Stomach smooth muscle (tissue), 2 donors: ENCODE measurements at regions not wholly inside any gene's neighbourhood (a gene's known extent, or its start where the extent isn't known, plus 50 kb on each side); places are given as distances from the start of the nearest gene placed in this dataset.

Experiments
- H3K27ac ChIP-seq: one replicate; pipeline ENCODE4 v1.7.0; 2013; ENCODE audit warnings: mild to moderate bottlenecking, low read length, inconsistent platforms
- H3K27me3 ChIP-seq, 2 donors: one replicate each; pipeline ENCODE4 v1.7.0; 2013; ENCODE audit warnings: low read length in 2 of 2; ENCODE audit not compliant: insufficient read depth in 2 of 2, control insufficient read depth in 1 of 2
- H3K36me3 ChIP-seq, 2 donors: one replicate each; pipeline ENCODE4 v1.7.0; 2013; ENCODE audit warnings: low read length in 2 of 2; ENCODE audit not compliant: control insufficient read depth in 2 of 2, insufficient read depth in 2 of 2
- H3K4me1 ChIP-seq: one replicate; pipeline ENCODE4 v1.7.0; 2013; ENCODE audit warnings: low read length; ENCODE audit not compliant: control insufficient read depth, insufficient read depth
- H3K4me3 ChIP-seq, 2 donors: one replicate each; pipeline ENCODE4 v1.7.0; 2013; ENCODE audit warnings: low read length in 2 of 2
- H3K9ac ChIP-seq, 2 donors: one replicate each; pipeline ENCODE4 v1.7.0; 2013; ENCODE audit warnings: low read length in 2 of 2, mild to moderate bottlenecking in 1 of 2
- H3K9me3 ChIP-seq, 2 donors: one replicate each; pipeline ENCODE4 v1.7.0; 2013; ENCODE audit warnings: low read length in 2 of 2; ENCODE audit not compliant: control insufficient read depth in 2 of 2
- donor health status: healthy.
- donor health status: Pancreatic carcinoma.

- Histone ChIP-seq H3K9ac (no peak overlapping the region), H3K9me3 (no peaks in the 10 kb centered on the region), H3K4me1 (no peaks in the 10 kb centered on the region), H3K4me3 (no peak overlapping the region), H3K27me3 (no peaks in the 10 kb centered on the region), H3K27ac (no peak overlapping the region), H3K36me3 (no peaks in the 10 kb centered on the region)
Measured at GRCh38 chr3:21357241-21357640, 393.8 kb downstream of the ZNF385D start.

GRCh38 chr3:21356402-21356801 is 394.6 kb downstream of the ZNF385D start:
- H3K9ac ChIP-seq = no peak overlapping the region

GRCh38 chr3:21345382-21345976 is 405.5 kb downstream of the ZNF385D start:
- no peaks in the 10 kb centered on the region for H3K9me3 ChIP-seq
- H3K4me3 ChIP-seq = no peak overlapping the region
- H3K36me3 ChIP-seq = no peaks in the 10 kb centered on the region
- no peaks in the 10 kb centered on the region for H3K27me3 ChIP-seq
- H3K4me1 ChIP-seq = no peaks in the 10 kb centered on the region
- H3K9ac ChIP-seq = no peak overlapping the region
- no peak overlapping the region for H3K27ac ChIP-seq

More at GRCh38 chr3:21356402-21356801, 394.6 kb downstream of the ZNF385D start:
- H3K27me3 ChIP-seq = no peaks in the 10 kb centered on the region
- H3K36me3 ChIP-seq = no peaks in the 10 kb centered on the region
- no peak overlapping the region for H3K4me3 ChIP-seq
- H3K9me3 ChIP-seq = no peaks in the 10 kb centered on the region
- no peak overlapping the region for H3K27ac ChIP-seq
- H3K4me1 ChIP-seq = no peaks in the 10 kb centered on the region

- no peak overlapping the region for H3K27ac ChIP-seq
- H3K9ac ChIP-seq = no peak overlapping the region
- no peaks in the 10 kb centered on the region for H3K36me3 ChIP-seq
- no peaks in the 10 kb centered on the region for H3K9me3 ChIP-seq
- H3K27me3 ChIP-seq = no peaks in the 10 kb centered on the region
- H3K4me1 ChIP-seq = no peaks in the 10 kb centered on the region
- H3K4me3 ChIP-seq = no peak overlapping the region
Measured at GRCh38 chr3:21331857-21332256, 419.2 kb downstream of the ZNF385D start.

GRCh38 chr3:21331321-21331720 is 419.7 kb downstream of the ZNF385D start:
- Histone ChIP-seq H3K9me3 (no peaks in the 10 kb centered on the region), H3K36me3 (no peaks in the 10 kb centered on the region), H3K4me3 (no peak overlapping the region), H3K27me3 (no peaks in the 10 kb centered on the region), H3K9ac (no peak overlapping the region), H3K27ac (no peak overlapping the region), H3K4me1 (no peaks in the 10 kb centered on the region)

GRCh38 chr3:21330293-21330692 is 420.7 kb downstream of the ZNF385D start:
- peak overlapping the region; percentile 24 to 29 for H3K4me3 ChIP-seq
- no peak overlapping the region for H3K9ac ChIP-seq
- no peaks in the 10 kb centered on the region for H3K9me3 ChIP-seq
- no peaks in the 10 kb centered on the region for H3K27me3 ChIP-seq
- H3K27ac ChIP-seq = no peak overlapping the region
- no peaks in the 10 kb centered on the region for H3K4me1 ChIP-seq
- no peaks in the 10 kb centered on the region for H3K36me3 ChIP-seq

- H3K27me3 ChIP-seq = no peaks in the 10 kb centered on the region
- no peak overlapping the region for H3K27ac ChIP-seq
- no peak overlapping the region for H3K9ac ChIP-seq
- H3K4me3 ChIP-seq = no peak overlapping the region
- H3K9me3 ChIP-seq = no peaks in the 10 kb centered on the region
- H3K36me3 ChIP-seq = no peaks in the 10 kb centered on the region
- no peaks in the 10 kb centered on the region for H3K4me1 ChIP-seq
Measured at GRCh38 chr3:21328711-21329390, 422.2 kb downstream of the ZNF385D start.

- H3K4me1 ChIP-seq = no peaks in the 10 kb centered on the region
- H3K4me3 ChIP-seq = no peak overlapping the region
- H3K27me3 ChIP-seq = no peaks in the 10 kb centered on the region
- no peak overlapping the region for H3K9ac ChIP-seq
- no peaks in the 10 kb centered on the region for H3K9me3 ChIP-seq
- H3K27ac ChIP-seq = no peak overlapping the region
- no peaks in the 10 kb centered on the region for H3K36me3 ChIP-seq
Measured at GRCh38 chr3:21326704-21327475, 424.1 kb downstream of the ZNF385D start.

GRCh38 chr3:21314688-21315087 is 436.3 kb downstream of the ZNF385D start:
- H3K4me1 ChIP-seq = no peaks in the 10 kb centered on the region
- H3K27me3 ChIP-seq = no peaks in the 10 kb centered on the region
- H3K27ac ChIP-seq = no peak overlapping the region
- H3K9me3 ChIP-seq = peaks cover 3 to 6% of the 10 kb centered on the region in 2 donors
- no peak overlapping the region for H3K4me3 ChIP-seq
- H3K9ac ChIP-seq = no peak overlapping the region
- H3K36me3 ChIP-seq = no peaks in the 10 kb centered on the region

- H3K36me3 ChIP-seq = no peaks in the 10 kb centered on the region
- H3K27me3 ChIP-seq = no peaks in the 10 kb centered on the region
- no peak overlapping the region for H3K4me3 ChIP-seq
- no peaks in the 10 kb centered on the region for H3K4me1 ChIP-seq
- H3K9ac ChIP-seq = no peak overlapping the region
- peaks cover 3 to 6% of the 10 kb centered on the region in 2 donors for H3K9me3 ChIP-seq
- H3K27ac ChIP-seq = no peak overlapping the region
Measured at GRCh38 chr3:21310891-21311290, 440.1 kb downstream of the ZNF385D start.

GRCh38 chr3:21310161-21310560 is 440.8 kb downstream of the ZNF385D start:
- no peaks in the 10 kb centered on the region for H3K4me1 ChIP-seq
- no peaks in the 10 kb centered on the region for H3K27me3 ChIP-seq
- H3K9ac ChIP-seq = no peak overlapping the region
- no peak overlapping the region for H3K27ac ChIP-seq
- no peak overlapping the region for H3K4me3 ChIP-seq
- peaks cover under 1 to 6% of the 10 kb centered on the region in 2 donors for H3K9me3 ChIP-seq
- H3K36me3 ChIP-seq = no peaks in the 10 kb centered on the region
